IPS-NIHi11 (cell line): ENCODE measurements at regions not wholly inside any gene's neighbourhood (a gene's known extent, or its start where the extent isn't known, plus 50 kb on each side); places are given as distances from the start of the nearest gene placed in this dataset.
"Not testable (repeated sequence)": the region's sequence is repeated elsewhere in the genome, so short reads cannot be mapped to it uniquely, and the experiment has no call there.

Experiments
- DNase-seq: peaks from one replicate; pipeline ENCODE4 v3.0.0; 2012; ENCODE audit warnings: mixed read lengths, low spot score

- no peak for DNase-seq
These were observed 1003.9 kb downstream of the SORCS3 start for GRCh38 chr10:105644978-105645377.

- no peak for DNase-seq
These were observed 1003.5 kb downstream of the SORCS3 start for GRCh38 chr10:105644559-105644958.

- DNase-seq, result no peak
These were observed 1003.0 kb downstream of the SORCS3 start for GRCh38 chr10:105644091-105644490.

GRCh38 chr10:105643660-105644059, 1002.6 kb downstream of the SORCS3 start:
- DNase-seq, result no peak

- DNase-seq, result no peak
These were observed 993.2 kb downstream of the SORCS3 start for GRCh38 chr10:105634281-105634680.

- no peak for DNase-seq
These were observed 974.8 kb downstream of the SORCS3 start for GRCh38 chr10:105615715-105616365.

- no peak for DNase-seq
These were observed 970.2 kb downstream of the SORCS3 start for GRCh38 chr10:105611244-105611798.

- DNase-seq, result no peak
These were observed 968.4 kb downstream of the SORCS3 start for GRCh38 chr10:105609451-105609850.

- DNase-seq, result no peak
These were observed 964.8 kb downstream of the SORCS3 start for GRCh38 chr10:105605918-105606317.

GRCh38 chr10:105605104-105605503, 964.0 kb downstream of the SORCS3 start:
- no peak for DNase-seq

- no peak for DNase-seq
These were observed 957.1 kb downstream of the SORCS3 start for GRCh38 chr10:105598207-105598606.

- no peak for DNase-seq
These were observed 956.2 kb downstream of the SORCS3 start for GRCh38 chr10:105597312-105597711.

- no peak for DNase-seq
These were observed 955.7 kb downstream of the SORCS3 start for GRCh38 chr10:105596749-105597148.

- no peak for DNase-seq
These were observed 953.2 kb downstream of the SORCS3 start for GRCh38 chr10:105594296-105594695.

GRCh38 chr10:105592468-105592867, 951.4 kb downstream of the SORCS3 start:
- DNase-seq, result no peak

GRCh38 chr10:105586451-105587098, 945.5 kb downstream of the SORCS3 start:
- no peak for DNase-seq

- DNase-seq, result no peak
These were observed 944.7 kb downstream of the SORCS3 start for GRCh38 chr10:105585753-105586152.

GRCh38 chr10:105585171-105585570, 944.1 kb downstream of the SORCS3 start:
- DNase-seq, result no peak

GRCh38 chr10:105579112-105579511, 938.0 kb downstream of the SORCS3 start:
- DNase-seq, result no peak

- DNase-seq, result no peak
These were observed 936.9 kb downstream of the SORCS3 start for GRCh38 chr10:105577865-105578607.

GRCh38 chr10:105559333-105560097, 918.4 kb downstream of the SORCS3 start:
- DNase-seq, result no peak

- DNase-seq, result not testable (repeated sequence)
These were observed 909.4 kb downstream of the SORCS3 start for GRCh38 chr10:105550453-105550852.
